ENCODE measurements at regions not wholly inside any gene's neighbourhood (a gene's known extent, or its start where the extent isn't known, plus 50 kb on each side); places are given as distances from the start of the nearest gene placed in this dataset.
A peak's percentile ranks its signal among the peaks of the same experiment; 100 is the strongest.

GRCh38 chr3:65246561-65246960 is 558.8 kb upstream of the ADAMTS9 start:
- Histone ChIP-seq H3K9ac (no peak overlapping the region), H3K79me2 (ENCODE audit: insufficient read depth) (no peaks in the 10 kb centered on the region), H3K4me2 (ENCODE audit: unreplicated experiment) (no peak overlapping the region), H3F3A (ENCODE audit: insufficient read depth) (no peaks in the 10 kb centered on the region), H3K36me3 (ENCODE audit: low read depth) (no peaks in the 10 kb centered on the region), H2AFZ (no peak overlapping the region), H3K4me1 (ENCODE audit: insufficient read depth) (no peaks in the 10 kb centered on the region), H3K9me3 (ENCODE audit: low read depth) (no peaks in the 10 kb centered on the region), H3K9me2 (ENCODE audit: insufficient read depth) (no peaks in the 10 kb centered on the region), H3K27ac (no peak overlapping the region), H4K20me1 (ENCODE audit: insufficient read depth) (no peaks in the 10 kb centered on the region), H3K27me3 (replicated peaks; ENCODE audit: insufficient read depth) (0 out of 2 replicates have a peak, but pooled peaks cover 11% of the 10 kb centered on the region), H3K4me3 (no peak overlapping the region)
- TF ChIP-seq EZH2phosphoT487 (IDR thresholded peaks at IDR 0.05; ENCODE audit: insufficient read depth, low read depth), result no peak
- no peak for TF ChIP-seq EZH2 (IDR thresholded peaks at IDR 0.05; ENCODE audit: insufficient read depth, poor library complexity, severe bottlenecking)
- WGBS, 2 experiments (ENCODE audit: low coverage in 1 of 2, low lambda C conversion rate in 2 of 2, missing lambda C conversion rate in 2 of 2), result 42 to 46% methylated on average over 6 of the region's 6 CpGs
- DNase-seq, result no peak
- in situ Hi-C loops (cut with MboI), result loop anchor here (10.0 kb wide), 1 partner anchor 712 kb away; no protein-coding TSS in a partner anchor

DNA sequence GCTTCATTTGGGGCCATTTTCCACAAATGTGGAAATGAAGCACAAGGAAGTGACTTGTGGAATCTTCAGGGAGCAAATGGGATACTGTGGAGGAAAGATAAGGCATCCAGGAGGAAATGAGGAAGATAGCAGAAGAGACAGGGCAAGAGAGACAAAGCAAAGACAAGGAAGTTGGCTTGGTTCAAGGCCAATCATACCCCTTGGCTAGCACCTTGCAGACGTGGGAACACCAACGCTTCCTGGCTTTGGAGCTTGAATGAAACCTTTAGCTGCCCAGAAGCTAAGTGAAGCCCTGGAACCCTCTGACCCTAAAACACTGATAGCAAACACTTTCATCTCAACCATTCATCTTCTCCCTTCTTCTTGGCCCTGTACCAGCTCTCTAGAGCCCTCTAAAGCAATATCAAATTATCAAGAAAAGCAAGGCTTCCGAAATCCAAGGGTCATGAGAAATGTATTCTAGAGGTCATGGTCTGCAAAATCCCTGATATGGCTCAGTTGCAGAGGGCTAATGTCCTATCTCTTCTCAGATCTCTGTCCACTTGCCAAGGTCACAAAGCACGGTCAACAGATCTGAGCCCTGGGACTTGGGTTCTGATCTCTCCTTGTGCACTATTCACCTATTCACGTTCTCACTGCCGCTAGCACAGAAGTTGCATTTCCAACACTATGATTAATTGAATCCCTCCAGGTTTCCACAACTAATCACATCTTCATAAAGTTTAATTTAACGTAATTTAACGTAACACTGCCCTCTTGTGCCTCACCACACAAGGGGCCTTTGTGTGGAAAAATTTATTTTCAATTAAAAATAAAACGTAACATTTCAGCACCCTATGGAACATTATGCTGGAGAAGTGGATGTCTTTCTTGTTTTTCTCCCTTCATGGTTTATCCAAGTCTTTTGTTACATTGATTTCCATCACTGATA is 557.6 kb upstream of the ADAMTS9 start:
- Histone ChIP-seq H3K9me2 (ENCODE audit: insufficient read depth) (no peaks in the 10 kb centered on the region), H3K4me3 (no peak overlapping the region), H3F3A (ENCODE audit: insufficient read depth) (no peaks in the 10 kb centered on the region), H3K9me3 (ENCODE audit: low read depth) (no peaks in the 10 kb centered on the region), H4K20me1 (ENCODE audit: insufficient read depth) (no peaks in the 10 kb centered on the region), H3K79me2 (ENCODE audit: insufficient read depth) (no peaks in the 10 kb centered on the region), H2AFZ (no peak overlapping the region), H3K27me3 (replicated peaks; ENCODE audit: insufficient read depth) (0 out of 2 replicates have a peak, but pooled peaks cover 11% of the 10 kb centered on the region), H3K4me1 (ENCODE audit: insufficient read depth) (no peaks in the 10 kb centered on the region), H3K27ac (no peak overlapping the region), H3K36me3 (ENCODE audit: low read depth) (no peaks in the 10 kb centered on the region), H3K9ac (no peak overlapping the region), H3K4me2 (ENCODE audit: unreplicated experiment) (no peak overlapping the region)
- peak; percentile 37 for DNase-seq
- 29% methylated on average over 9 of the region's 9 CpGs for WGBS, 2 experiments (ENCODE audit: low coverage in 1 of 2, low lambda C conversion rate in 2 of 2, missing lambda C conversion rate in 2 of 2)
- TF ChIP-seq EZH2 (IDR thresholded peaks at IDR 0.05; ENCODE audit: insufficient read depth, poor library complexity, severe bottlenecking), result no peak
- no peak for TF ChIP-seq EZH2phosphoT487 (IDR thresholded peaks at IDR 0.05; ENCODE audit: insufficient read depth, low read depth)
- in situ Hi-C loops (cut with MboI), result loop anchor here (10.0 kb wide), 1 partner anchor 711 kb away; no protein-coding TSS in a partner anchor

DNA sequence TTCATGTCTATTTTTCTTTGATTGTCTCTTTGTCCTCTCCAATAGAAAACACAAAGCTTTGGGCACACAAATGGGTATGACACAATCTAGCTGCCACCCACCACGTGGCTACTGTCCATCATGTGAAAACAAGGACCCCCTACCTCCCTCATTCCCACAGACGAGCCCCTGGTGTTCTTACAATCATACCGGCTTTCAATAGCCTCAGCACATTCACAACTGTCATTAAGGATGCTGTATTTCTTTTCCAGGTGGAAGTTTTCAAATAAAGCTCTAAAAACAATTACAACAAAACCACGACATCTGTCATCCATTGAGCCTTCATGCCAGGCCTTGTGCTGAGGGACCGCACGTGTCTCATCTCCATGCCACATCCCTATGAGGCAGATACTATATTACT is 552.6 kb upstream of the ADAMTS9 start:
- H3K4me3 ChIP-seq, result no peak overlapping the region
- H3K27me3 ChIP-seq (replicated peaks; ENCODE audit: insufficient read depth), result no peaks in the 10 kb centered on the region
- no peaks in the 10 kb centered on the region for H3K4me1 ChIP-seq (ENCODE audit: insufficient read depth)
- no peaks in the 10 kb centered on the region for H3K9me3 ChIP-seq (ENCODE audit: low read depth)
- in situ Hi-C loops (cut with MboI), result loop anchor here (10.0 kb wide), 1 partner anchor 706 kb away; no protein-coding TSS in a partner anchor
- no peak overlapping the region for H3K4me2 ChIP-seq (ENCODE audit: unreplicated experiment)
- H4K20me1 ChIP-seq (ENCODE audit: insufficient read depth), result no peaks in the 10 kb centered on the region
- no peak for DNase-seq
- no peak overlapping the region for H2AFZ ChIP-seq
- no peaks in the 10 kb centered on the region for H3K79me2 ChIP-seq (ENCODE audit: insufficient read depth)
- no peak overlapping the region for H3K9ac ChIP-seq
- TF ChIP-seq EZH2 (IDR thresholded peaks at IDR 0.05; ENCODE audit: insufficient read depth, poor library complexity, severe bottlenecking) (no peak), EZH2phosphoT487 (IDR thresholded peaks at IDR 0.05; ENCODE audit: insufficient read depth, low read depth) (no peak)
- no peak overlapping the region for H3K27ac ChIP-seq
- WGBS, 2 experiments (ENCODE audit: low coverage in 1 of 2, low lambda C conversion rate in 2 of 2, missing lambda C conversion rate in 2 of 2), result 10 to 11% methylated on average over 6 of the region's 6 CpGs
- H3F3A ChIP-seq (ENCODE audit: insufficient read depth), result no peaks in the 10 kb centered on the region
- H3K36me3 ChIP-seq (ENCODE audit: low read depth), result no peaks in the 10 kb centered on the region
- no peaks in the 10 kb centered on the region for H3K9me2 ChIP-seq (ENCODE audit: insufficient read depth)

DNA sequence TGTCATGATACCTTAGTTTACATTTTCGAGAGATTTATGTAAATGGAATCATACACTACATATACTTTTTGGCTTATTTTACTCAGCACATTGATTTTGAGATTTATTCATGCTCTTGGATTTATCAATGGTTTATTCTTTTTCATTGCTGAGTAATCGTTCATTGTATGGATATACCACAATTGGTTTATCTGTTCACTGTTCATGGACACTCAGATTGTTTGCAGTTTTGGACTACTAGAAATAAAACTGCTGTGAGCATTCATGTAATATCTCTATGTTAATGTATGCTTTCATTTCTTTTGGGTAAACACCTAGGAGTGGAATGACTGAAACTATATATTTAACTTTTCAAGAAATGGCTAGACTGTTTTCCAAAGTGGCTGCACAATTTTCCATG is 550.9 kb upstream of the ADAMTS9 start:
- in situ Hi-C loops (cut with MboI), result no loop called here
- Histone ChIP-seq H3K27me3 (replicated peaks; ENCODE audit: insufficient read depth) (no peaks in the 10 kb centered on the region), H2AFZ (no peak overlapping the region), H3K9me2 (ENCODE audit: insufficient read depth) (no peaks in the 10 kb centered on the region), H3F3A (ENCODE audit: insufficient read depth) (no peaks in the 10 kb centered on the region), H3K4me3 (no peak overlapping the region), H3K27ac (no peak overlapping the region), H4K20me1 (ENCODE audit: insufficient read depth) (no peaks in the 10 kb centered on the region), H3K9ac (no peak overlapping the region), H3K4me2 (ENCODE audit: unreplicated experiment) (no peak overlapping the region), H3K36me3 (ENCODE audit: low read depth) (no peaks in the 10 kb centered on the region), H3K9me3 (ENCODE audit: low read depth) (no peaks in the 10 kb centered on the region), H3K79me2 (ENCODE audit: insufficient read depth) (no peaks in the 10 kb centered on the region), H3K4me1 (ENCODE audit: insufficient read depth) (no peaks in the 10 kb centered on the region)
- 34 to 45% methylated on average over 2 of the region's 2 CpGs for WGBS, 2 experiments (ENCODE audit: low coverage in 1 of 2, low lambda C conversion rate in 2 of 2, missing lambda C conversion rate in 2 of 2)
- DNase-seq, result no peak
- TF ChIP-seq EZH2phosphoT487 (IDR thresholded peaks at IDR 0.05; ENCODE audit: insufficient read depth, low read depth) (no peak), EZH2 (IDR thresholded peaks at IDR 0.05; ENCODE audit: insufficient read depth, poor library complexity, severe bottlenecking) (no peak)
